IPS-18c (cell line): ENCODE measurements at regions not wholly inside any gene's neighbourhood (a gene's known extent, or its start where the extent isn't known, plus 50 kb on each side); places are given as distances from the start of the nearest gene placed in this dataset.

Source experiments
- H3K4me3 ChIP-seq: 2 replicates; pipeline ENCODE4 v1.7.0; 2013; ENCODE audit warnings: low read depth, mild to moderate bottlenecking, low read length, moderate library complexity; ENCODE audit not compliant: insufficient read depth
- H3K9me3 ChIP-seq: one replicate; pipeline ENCODE4 v1.6.1; 2013; ENCODE audit warnings: mild to moderate bottlenecking, low read length, moderate library complexity; ENCODE audit not compliant: control insufficient read depth, insufficient read depth

- Histone ChIP-seq H3K4me3 (no peak overlapping the region), H3K9me3 (no peaks in the 10 kb centered on the region)
Observed at GRCh38 chr4:58935332-58935731, 1825.1 kb upstream of the IGFBP7 start.

- no peaks in the 10 kb centered on the region for H3K9me3 ChIP-seq
- no peak overlapping the region for H3K4me3 ChIP-seq
Observed at GRCh38 chr4:58936436-58936835, 1826.3 kb upstream of the IGFBP7 start.

GRCh38 chr4:58940167-58940566 is 1830.0 kb upstream of the IGFBP7 start:
- H3K4me3 ChIP-seq = no peak overlapping the region
- H3K9me3 ChIP-seq = no peaks in the 10 kb centered on the region

GRCh38 chr4:58941286-58941685 is 1831.1 kb upstream of the IGFBP7 start:
- H3K4me3 ChIP-seq = no peak overlapping the region
- H3K9me3 ChIP-seq = no peaks in the 10 kb centered on the region

GRCh38 chr4:58953575-58953974 is 1843.4 kb upstream of the IGFBP7 start:
- H3K4me3 ChIP-seq = no peak overlapping the region
- H3K9me3 ChIP-seq = no peaks in the 10 kb centered on the region

- H3K4me3 ChIP-seq = no peak overlapping the region
- H3K9me3 ChIP-seq = no peaks in the 10 kb centered on the region
Observed at GRCh38 chr4:58957711-58958110, 1847.5 kb upstream of the IGFBP7 start.

GRCh38 chr4:58961283-58961682 is 1851.1 kb upstream of the IGFBP7 start:
- Histone ChIP-seq H3K9me3 (no peaks in the 10 kb centered on the region), H3K4me3 (no peak overlapping the region)

GRCh38 chr4:58961925-58962324 is 1851.7 kb upstream of the IGFBP7 start:
- H3K4me3 ChIP-seq = no peak overlapping the region
- no peaks in the 10 kb centered on the region for H3K9me3 ChIP-seq

- Histone ChIP-seq H3K4me3 (no peak overlapping the region), H3K9me3 (no peaks in the 10 kb centered on the region)
Observed at GRCh38 chr4:58962424-58962823, 1852.2 kb upstream of the IGFBP7 start.

- Histone ChIP-seq H3K4me3 (no peak overlapping the region), H3K9me3 (no peaks in the 10 kb centered on the region)
Observed at GRCh38 chr4:58981828-58982227, 1871.6 kb upstream of the IGFBP7 start.

- no peaks in the 10 kb centered on the region for H3K9me3 ChIP-seq
- H3K4me3 ChIP-seq = no peak overlapping the region
Observed at GRCh38 chr4:58983887-58984286, 1873.7 kb upstream of the IGFBP7 start.

GRCh38 chr4:59002148-59002547 is 1892.0 kb upstream of the IGFBP7 start:
- Histone ChIP-seq H3K9me3 (no peaks in the 10 kb centered on the region), H3K4me3 (no peak overlapping the region)

GRCh38 chr4:59024257-59024656 is 1914.1 kb upstream of the IGFBP7 start:
- Histone ChIP-seq H3K4me3 (no peak overlapping the region), H3K9me3 (no peaks in the 10 kb centered on the region)

GRCh38 chr4:59037812-59038211 is 1927.6 kb upstream of the IGFBP7 start:
- no peaks in the 10 kb centered on the region for H3K9me3 ChIP-seq
- no peak overlapping the region for H3K4me3 ChIP-seq

- H3K9me3 ChIP-seq = no peaks in the 10 kb centered on the region
- H3K4me3 ChIP-seq = no peak overlapping the region
Observed at GRCh38 chr4:59039046-59039445, 1928.9 kb upstream of the IGFBP7 start.

- Histone ChIP-seq H3K9me3 (no peaks in the 10 kb centered on the region), H3K4me3 (no peak overlapping the region)
Observed at GRCh38 chr4:59044286-59044900, 1934.2 kb upstream of the IGFBP7 start.

GRCh38 chr4:59054086-59054485 is 1943.9 kb upstream of the IGFBP7 start:
- Histone ChIP-seq H3K4me3 (no peak overlapping the region), H3K9me3 (no peaks in the 10 kb centered on the region)

- Histone ChIP-seq H3K4me3 (no peak overlapping the region), H3K9me3 (no peaks in the 10 kb centered on the region)
Observed at GRCh38 chr4:59057804-59058203, 1947.6 kb upstream of the IGFBP7 start.

GRCh38 chr4:59058543-59058942 is 1948.4 kb upstream of the IGFBP7 start:
- H3K9me3 ChIP-seq = no peaks in the 10 kb centered on the region
- H3K4me3 ChIP-seq = no peak overlapping the region
